COLO668 (cell line): ENCODE measurements at regions not wholly inside any gene's neighbourhood (a gene's known extent, or its start where the extent isn't known, plus 50 kb on each side); places are given as distances from the start of the nearest gene placed in this dataset.

Experiments
- DNase-seq: peaks from one replicate; lab custom pipeline; 2025; ENCODE audit not compliant: unreplicated experiment; lab: John Stamatoyannopoulos, UW

DNA sequence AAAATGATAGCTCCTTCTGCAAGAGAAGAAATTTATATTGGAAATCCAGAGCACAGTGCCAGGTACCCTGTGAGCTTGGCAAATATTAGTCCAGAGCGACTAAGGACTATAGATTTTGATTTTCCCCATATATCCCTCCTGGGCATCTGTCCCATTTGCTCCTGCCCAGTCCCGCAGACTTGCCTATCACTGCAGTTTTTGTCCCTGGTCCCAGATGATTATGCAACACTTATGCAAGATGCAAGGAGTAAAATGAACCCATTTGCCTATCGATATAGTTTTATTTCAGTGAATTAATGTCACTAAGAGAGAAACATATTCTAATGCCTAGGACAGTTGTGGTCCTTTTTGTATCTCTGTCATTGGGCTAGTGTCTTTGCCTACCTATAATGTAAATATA lies 215.9 kb upstream of the BMP4 start:
- no peak for DNase-seq

DNA sequence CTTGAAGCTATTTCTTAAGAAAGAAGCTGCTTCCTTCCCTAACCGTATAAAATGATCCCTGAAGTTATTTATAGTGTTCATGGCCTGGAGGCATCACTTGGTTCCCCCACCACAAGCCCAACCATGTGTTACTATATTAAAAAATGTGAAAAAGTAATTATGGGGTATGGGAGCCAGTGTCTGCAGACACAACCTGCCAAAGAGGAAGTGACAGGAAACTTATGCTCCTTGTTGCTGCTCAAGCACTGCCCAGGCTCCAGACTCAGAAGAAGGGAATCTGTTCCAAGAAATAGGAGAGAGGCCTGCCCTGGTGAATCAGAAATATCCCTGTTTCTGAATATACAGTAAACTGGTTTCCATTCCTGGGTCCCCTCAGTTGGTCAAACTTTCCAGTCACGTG lies 217.2 kb upstream of the BMP4 start:
- DNase-seq: no peak

DNA sequence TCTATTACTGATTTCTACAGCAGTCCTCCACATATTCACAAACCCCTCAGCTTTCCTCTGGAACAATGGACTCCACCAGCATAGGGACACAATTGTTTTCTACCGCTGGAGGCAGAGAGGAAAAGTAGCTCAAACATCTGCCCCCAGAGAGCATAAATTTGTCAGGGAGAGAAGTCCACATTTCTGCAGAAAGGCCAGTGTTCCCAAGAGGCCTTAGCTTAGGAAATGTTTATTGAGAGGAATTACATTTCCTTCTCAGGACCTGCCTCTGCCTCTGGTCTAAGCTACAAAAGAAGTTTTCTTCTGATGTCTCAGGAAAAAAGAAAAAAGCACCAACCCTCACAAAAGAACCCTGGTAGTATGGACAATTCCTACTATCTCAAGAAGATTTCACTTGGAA lies 217.8 kb upstream of the BMP4 start:
- DNase-seq: no peak

DNA sequence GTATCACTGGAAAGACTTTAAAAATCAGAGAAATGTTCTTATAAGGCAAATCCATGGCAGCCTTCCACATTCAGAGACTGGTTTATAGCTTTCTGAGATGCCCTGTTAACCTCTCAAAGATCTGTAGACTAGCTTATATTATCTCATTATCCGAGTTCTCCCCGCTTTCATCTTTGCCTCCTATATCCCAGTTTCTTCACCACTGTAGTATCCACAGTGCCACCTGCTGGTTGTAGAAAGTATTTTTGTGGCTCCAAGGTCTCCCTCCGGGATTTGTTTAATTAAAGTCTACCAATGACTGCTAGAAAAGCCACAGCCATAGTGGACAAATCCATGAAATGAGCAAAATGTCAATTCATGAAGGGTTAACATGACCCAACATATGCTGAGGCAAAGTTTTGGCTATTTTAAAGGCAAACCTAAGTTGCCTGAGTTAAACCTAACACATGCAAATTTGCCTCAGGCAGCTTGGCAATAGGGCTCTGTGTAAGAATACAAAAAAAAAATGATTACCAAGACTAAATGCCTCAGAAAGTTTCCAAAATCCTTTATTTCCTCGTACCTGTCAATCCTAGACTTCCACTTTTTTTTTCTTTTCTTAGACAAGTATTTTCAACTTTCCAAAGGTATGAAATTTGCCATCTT lies 218.8 kb upstream of the BMP4 start:
- peak; percentile 74 for DNase-seq

DNA sequence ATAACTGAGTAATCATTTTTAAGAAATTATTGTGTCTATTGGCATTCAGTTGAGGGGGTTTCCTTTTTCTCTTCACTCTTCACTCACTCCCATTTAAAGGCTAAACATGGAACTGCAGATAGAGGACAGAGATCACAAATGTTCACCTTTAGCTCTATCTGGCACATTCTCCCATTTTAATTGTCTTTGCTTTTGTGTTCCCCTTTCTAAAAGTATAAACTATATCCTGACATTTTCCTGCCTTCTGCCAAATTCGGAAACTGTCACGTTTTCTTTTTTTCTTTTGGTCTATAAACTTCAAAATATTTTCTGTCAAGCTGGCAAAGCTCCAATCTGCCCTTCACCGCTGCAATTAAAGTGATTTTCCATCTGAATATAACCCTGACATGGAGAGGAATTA lies 219.8 kb upstream of the CDKN3 start:
- DNase-seq: no peak

DNA sequence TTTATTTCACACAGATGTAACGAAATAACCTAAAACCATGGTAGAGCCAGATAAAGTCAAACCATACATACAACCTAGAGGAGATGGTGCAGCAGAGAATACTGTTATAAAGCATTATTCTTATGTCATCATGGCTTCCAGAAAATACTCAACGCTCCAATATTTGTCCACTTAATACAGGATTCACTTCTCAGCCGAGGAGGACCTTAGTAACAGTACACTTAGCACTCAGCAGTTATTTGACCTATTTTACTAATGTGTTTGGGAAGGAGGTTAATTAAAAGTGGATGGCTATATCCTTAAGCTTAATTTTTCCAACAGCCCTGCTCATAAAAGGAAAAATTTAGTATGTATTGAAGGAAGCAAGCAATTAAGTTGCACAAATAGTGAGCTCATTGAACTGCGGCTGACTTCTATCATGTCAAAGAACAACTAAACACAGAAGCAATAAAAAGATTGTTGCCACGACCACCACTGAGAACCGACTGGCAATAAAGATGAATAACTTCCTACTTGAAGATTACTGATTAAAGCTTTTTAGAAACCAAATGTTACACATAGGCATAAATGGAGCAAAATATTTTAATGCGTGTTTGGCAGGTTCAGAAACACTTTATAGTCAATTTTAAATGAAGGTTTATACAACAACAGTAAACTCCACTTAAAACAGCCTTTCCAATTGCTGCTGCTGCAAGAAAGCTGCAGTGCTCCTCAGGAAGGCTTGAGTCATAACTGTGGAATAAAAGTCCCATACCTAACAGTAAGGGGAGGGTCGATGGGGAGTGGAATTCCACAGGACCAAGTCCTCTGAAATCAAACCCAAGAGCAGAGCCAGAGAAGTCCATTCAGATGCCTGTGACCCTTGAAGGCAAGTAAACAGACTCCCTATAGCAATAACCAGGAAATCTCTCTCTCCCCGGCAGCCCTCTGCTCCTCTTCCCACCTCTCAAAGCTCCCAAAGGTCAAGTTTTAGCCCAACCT lies 218.9 kb upstream of the CDKN3 start:
- no peak for DNase-seq

DNA sequence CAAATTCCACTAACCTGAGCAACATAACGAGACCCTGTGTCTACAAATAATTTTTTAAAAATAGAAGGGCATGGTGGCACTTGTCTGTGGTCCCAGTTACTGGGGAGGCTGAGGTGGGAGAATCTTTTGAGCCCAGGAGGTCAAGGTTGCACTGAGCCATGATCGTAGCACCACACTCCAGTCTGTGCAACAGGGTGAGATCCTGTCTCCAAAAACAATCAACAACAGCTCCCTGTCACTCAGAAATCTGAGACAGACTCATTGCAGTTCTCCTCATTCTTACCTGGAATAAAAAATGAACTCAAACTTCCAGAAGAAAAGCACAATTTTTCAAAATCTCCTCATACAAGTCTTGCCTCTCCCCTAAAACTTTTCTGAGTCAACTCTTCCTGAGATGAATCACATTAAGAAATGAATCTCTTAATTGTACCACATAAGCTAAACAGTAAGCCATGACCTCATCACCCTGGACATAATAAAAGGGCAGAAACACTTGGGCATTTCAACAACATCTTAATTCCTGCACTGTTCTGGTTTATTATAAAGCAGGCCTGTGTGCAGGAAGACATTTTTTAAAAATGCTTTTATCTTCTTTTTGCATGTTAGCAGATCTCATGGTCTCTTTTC lies 214.3 kb upstream of the CDKN3 start:
- no peak for DNase-seq

DNA sequence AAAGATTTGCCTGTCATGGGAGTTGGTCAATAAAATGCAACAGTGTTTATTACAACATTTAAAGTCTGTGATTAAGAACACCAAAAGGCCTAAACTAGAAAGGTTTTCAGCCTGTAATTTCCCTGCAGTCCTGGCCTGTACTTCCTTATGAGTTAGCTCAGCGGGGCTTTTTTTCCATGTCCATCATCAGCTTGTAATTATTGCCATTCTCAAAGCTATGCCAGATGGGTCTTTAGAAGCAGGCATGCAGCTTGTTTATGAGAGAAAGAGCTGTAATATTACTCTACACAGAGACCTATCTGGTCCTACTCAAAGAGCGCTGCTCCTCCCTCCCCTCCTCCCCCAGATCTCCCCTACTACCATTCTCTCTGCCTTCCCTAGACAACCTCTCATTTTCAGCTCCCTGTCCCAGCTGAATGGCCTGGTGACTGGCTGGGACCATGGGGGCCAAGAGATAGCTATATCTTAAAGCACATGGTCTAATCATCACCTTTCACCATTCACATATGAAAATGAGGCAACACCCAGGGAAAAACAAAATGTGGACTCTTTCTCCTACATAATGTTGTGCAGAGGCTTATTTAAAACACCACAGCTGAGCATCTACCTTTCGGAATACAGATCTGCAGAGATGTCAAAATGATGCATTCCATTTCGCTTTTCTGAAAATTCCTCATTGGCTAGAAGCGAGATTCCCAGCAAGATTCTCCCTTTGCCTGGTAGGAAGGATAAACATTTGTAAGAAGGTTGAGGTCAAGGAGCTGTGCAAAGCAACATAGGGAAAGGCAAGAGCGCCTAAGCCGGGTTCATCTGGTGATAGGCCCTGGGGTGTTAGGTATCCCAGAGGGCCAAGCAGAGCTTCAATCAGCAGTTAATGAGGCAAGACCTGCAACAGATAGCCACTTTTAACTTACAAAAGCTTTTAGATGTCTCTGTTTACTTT lies 209.7 kb upstream of the CDKN3 start:
- DNase-seq: no peak

DNA sequence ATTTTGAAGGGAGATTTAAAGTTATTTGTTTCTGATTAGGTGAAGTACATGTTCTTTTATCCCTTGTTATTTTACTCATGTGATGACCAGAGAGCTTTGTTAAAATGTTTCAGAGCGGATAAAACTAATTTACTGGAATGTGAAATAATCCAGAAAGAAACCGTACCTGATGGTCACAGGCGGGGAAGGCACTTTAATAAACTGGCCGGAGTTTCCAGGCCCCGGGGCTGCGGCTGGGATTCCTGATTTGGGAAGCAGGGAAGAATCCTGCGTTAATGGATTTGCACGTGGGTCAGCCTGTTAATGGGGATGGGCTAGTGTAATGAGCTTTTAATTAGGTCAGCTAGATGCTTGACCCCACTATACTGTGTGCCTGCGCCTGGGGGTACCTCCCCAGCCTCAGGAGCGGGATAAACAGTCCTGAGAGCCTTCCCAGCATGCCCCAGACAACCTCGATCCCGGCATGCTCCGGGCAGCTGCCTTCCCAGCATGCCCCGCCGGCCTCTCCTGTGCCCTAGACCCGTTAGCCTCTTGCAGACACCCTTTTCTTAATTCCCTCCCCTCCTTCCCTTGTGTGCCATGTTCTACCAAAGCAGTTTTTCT lies 208.6 kb upstream of the CDKN3 start:
- no peak for DNase-seq

DNA sequence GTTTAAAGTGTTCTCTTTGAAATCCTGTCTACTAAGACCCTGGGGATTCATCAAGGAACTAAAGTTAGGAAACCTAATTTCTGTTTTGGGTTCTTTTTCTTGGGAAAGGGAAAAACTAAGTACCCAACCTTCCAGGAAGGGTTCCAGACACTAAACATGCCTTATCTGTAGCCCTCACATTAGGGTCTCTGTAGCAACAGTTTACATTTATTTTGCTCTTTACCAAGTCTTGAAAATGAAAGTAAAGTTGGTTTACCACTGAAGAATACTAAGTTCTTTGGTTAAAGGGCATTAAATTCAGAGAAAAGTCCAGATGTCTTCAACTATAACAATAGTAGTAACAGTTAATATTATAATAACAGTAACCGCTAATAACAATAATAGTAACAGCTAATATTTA lies 207.5 kb upstream of the CDKN3 start:
- no peak for DNase-seq

DNA sequence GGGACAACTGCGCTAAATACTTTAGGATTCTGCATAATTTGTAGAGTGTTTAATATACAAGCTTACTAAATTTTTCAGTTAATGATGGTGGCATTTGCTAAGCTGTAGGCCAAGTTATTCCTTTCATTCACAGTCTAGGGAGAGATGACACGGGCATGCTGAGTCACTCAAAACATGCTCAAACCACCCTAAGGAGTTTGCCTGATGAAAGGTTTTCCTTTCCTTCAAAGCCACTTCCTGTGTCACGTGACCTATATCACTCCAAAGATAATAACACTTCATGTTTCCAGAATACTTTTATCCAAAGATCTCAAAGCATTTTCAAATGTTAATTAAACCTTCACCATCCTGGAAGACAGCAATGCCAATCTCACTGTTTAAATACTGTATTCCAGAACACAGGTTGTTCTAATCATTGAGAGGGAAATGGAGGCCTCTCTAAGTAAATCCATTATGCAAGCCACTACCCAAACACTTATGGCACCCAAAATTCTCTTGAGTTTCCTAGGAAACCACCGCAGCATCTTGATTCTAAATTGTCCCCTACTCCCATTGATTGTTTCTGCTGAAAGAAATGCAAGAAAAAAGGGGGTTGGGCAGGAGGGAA lies 207.0 kb upstream of the CDKN3 start:
- DNase-seq: no peak

DNA sequence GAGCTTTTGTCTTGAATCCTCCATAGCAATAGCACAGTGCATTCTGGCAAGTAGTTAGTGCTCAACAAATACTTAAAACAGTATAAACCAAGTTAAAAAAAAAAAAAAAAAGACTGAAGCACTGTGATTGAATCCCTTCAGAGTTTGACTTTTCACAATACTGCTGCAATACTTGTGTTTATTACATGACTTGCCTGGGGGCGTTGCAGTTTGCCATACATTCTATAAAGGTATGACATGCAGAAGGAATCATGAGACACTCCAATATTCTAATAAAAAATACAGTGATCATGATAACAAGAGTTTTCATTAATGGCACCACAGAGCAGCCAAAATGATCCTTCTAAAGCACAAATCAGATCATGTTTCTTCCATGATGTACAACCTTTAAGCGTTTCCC lies 205.0 kb upstream of the CDKN3 start:
- no peak for DNase-seq

DNA sequence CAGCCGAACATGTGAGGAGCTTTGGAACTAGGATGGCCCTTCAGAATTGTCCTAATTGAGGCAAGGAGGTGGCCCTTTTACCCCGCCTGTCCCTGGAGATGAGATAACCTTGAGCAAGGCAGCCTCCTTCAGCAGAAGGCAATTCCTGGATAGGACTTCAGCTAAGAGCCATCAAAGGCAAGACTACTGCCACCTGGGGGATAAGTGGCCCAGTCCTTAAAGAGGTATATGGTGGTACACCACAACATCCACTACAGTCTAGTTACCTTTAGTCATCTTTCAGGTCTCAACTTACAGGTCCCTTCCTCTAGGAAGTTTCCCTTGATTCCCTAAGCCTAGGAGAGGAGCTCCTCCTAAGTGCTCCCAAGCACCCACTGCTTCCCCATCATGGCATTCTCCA lies 204.2 kb upstream of the CDKN3 start:
- DNase-seq: no peak

DNA sequence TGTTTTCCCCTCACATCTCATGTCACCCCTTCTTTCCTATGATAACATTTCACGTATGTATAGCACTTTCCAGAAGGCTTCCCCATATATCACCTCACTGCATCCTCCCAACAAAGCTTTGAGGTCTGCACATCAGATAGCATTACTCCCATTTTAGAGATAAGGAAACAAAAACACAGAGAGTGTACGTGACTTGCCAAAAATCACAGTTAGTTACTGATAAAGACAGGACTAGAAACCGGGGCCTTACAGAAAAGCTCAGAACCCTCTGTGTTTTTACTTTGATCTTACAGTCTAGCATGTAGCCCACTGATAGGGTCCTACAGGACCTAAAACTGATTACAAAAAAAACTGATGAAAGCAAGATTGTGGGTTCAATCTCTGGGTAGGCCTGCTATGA lies 202.9 kb upstream of the CDKN3 start:
- DNase-seq: no peak

DNA sequence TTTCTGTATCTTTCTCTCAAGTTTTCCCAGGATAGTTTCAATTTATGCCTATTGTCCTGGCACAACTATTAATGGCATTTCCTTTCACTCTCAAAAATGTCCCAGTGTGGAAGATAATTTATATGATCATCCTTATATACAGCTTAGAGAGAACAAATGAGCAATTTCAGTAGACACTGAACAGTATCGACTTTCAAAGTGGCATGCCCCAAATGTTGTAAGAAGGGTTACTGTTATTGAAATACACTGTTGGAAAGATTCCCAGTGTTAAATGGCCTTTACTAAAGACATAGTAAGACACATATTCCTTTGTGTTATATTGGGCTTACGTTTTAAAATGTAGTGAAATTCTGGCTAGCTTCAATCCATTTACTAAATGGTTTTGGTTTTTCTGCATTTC lies 202.3 kb upstream of the CDKN3 start:
- DNase-seq: no peak

DNA sequence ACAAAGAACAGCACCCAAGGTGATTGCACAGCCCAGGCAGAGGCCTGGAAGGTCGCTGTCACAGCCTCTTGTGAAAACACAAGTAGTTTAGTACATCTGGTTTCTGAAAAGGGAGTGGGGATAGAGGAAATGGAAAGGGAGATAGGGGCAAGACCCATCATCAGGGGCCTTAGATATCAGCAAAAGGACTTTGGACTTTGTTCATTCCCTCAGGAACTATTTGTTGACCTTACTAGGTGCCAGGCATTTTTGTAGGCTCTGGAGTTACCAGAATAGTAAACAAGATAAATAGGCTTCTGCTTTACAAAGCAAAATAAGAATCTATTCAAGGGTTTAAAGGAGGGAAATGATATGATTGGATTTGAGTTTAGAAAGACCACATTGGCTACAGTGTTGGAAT lies 199.4 kb upstream of the CDKN3 start:
- DNase-seq: no peak

DNA sequence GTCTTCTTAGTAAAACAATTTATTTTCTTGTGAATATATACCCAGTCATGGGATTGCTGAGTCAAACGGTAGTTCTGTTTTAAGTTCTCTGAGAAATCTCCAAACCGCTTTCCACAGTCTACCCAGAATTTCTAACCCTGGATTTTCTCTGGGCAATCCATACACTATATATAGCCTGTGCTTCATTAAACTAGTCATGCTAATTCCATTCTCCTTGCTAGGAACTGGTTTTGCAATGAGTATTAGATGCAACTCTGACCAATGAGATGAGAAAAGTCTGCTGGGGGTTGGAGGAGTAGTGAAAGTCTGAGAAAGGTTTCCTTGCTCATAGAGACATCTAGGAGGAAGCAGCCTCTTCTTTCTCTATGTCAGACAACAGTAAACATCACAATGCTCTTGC lies 196.1 kb upstream of the CDKN3 start:
- no peak for DNase-seq

DNA sequence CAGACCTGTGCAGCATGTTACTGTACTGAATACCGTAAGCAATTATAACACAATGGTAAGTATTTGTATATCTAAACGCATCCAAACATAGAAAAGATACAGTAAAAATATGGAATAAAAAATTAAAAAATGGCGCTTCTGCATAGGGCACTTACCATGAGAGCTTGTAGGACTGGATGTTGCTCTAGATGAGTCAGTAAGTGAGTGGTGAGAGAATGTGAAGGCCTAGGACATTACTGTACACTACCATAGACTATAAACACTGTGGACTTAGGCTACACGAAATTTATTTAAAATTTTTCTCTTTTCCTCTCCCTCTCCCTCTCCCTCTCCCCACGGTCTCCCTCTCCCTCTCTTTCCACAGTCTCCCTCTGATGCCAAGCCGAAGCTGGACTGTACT lies 194.5 kb upstream of the CDKN3 start:
- DNase-seq: no peak

DNA sequence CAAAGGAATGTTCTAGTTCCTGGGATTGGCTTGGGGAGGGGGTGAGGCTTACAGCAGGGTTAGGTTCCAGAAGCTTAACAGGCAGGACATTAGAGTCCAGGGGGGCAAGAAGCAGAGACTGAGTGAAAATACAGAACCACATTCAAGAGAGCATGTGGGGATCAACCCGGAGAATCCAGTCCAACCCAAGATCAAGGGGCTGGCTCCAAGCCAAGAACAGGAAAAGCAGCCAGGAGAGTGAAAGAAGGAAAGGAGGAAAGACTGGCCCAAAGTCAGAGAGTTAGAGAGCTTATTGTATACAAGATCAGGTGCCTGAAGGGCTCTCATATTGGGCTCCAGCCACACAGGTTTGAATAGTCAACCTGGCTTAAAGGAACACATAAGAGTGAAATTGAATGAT lies 190.3 kb upstream of the CDKN3 start:
- DNase-seq: no peak

DNA sequence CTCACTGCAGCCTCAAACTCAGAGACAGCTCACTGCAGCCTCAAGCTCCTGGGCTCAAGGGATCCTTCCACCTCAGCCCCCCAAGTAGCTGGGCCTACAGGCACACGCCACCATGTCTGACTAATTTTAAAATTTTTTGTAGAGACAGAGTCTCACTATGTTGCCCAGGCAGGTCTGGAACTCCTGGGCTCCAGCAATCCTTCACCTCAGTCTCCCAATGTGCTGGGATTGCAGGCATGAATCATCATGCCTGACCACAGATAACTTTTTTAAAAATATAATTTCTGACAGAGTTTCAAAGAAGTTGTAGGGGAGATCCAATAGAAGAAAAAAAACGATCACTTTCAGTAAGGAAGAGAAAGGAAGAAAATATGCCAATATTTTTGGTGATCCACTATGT lies 189.7 kb upstream of the CDKN3 start:
- no peak for DNase-seq
